DOHH2 (cell line): ENCODE measurements at regions not wholly inside any gene's neighbourhood (a gene's known extent, or its start where the extent isn't known, plus 50 kb on each side); places are given as distances from the start of the nearest gene placed in this dataset.

Experiments used
- H3F3A ChIP-seq: fragments of 200-600 bp; sonication (generic), shearing (Covaris generic); 2 replicates; pipeline ENCODE4 v1.6.0; 2016; ENCODE audit warnings: antibody characterized with exemption, mild to moderate bottlenecking; ENCODE audit not compliant: control insufficient read depth, insufficient read depth
- H3K27ac ChIP-seq: fragments of 200-600 bp; sonication (generic); 2 replicates; pipeline ENCODE4 v1.5.1; 2014; ENCODE audit warnings: low read depth, mild to moderate bottlenecking, low read length, moderate library complexity
- H3K27me3 ChIP-seq: fragments of 200-600 bp; sonication (generic); 2 replicates; pipeline ENCODE4 v1.6.1; 2014; ENCODE audit warnings: mild to moderate bottlenecking, low read length, mixed read lengths; ENCODE audit not compliant: control insufficient read depth
- H3K36me3 ChIP-seq: fragments of 200-600 bp; sonication (generic); 2 replicates; pipeline ENCODE4 v1.6.1; 2014; ENCODE audit warnings: mild to moderate bottlenecking, low read length, moderate library complexity, mixed read lengths; ENCODE audit not compliant: control insufficient read depth
- H3K4me1 ChIP-seq: fragments of 200-600 bp; sonication (generic); 2 replicates; pipeline ENCODE4 v1.6.1; 2014; ENCODE audit warnings: mild to moderate bottlenecking, low read length, mixed read lengths; ENCODE audit not compliant: control insufficient read depth
- H3K4me2 ChIP-seq: fragments of 200-600 bp; sonication (generic); 2 replicates; pipeline ENCODE4 v1.6.0; 2014; ENCODE audit warnings: mild to moderate bottlenecking, low read length, moderate library complexity
- H3K4me3 ChIP-seq: fragments of 200-600 bp; sonication (generic); 2 replicates; pipeline ENCODE4 v1.5.1; 2014; ENCODE audit warnings: mild to moderate bottlenecking, low read length, mixed read lengths
- H3K79me2 ChIP-seq: fragments of 200-600 bp; sonication (generic); 2 replicates; pipeline ENCODE4 v1.6.1; 2014; ENCODE audit warnings: mild to moderate bottlenecking, low read length, mixed read lengths; ENCODE audit not compliant: control insufficient read depth
- H3K9me2 ChIP-seq: fragments of 200-600 bp; sonication (generic); replicated peaks from 2 replicates; pipeline ENCODE4 v1.6.1; 2014; ENCODE audit warnings: mild to moderate bottlenecking, low read length, mixed read lengths; ENCODE audit not compliant: control insufficient read depth
- H3K9me3 ChIP-seq: fragments of 200-600 bp; sonication (generic); 2 replicates; pipeline ENCODE4 v1.6.1; 2014; ENCODE audit warnings: antibody characterized with exemption, low read length, mixed read lengths; ENCODE audit not compliant: control insufficient read depth, insufficient read depth
- H4K20me1 ChIP-seq: fragments of 200-600 bp; sonication (generic); 2 replicates; pipeline ENCODE4 v1.6.0; 2014; ENCODE audit warnings: low read depth, mild to moderate bottlenecking, antibody characterized with exemption, low read length, moderate library complexity; ENCODE audit not compliant: control insufficient read depth, insufficient read depth
- EZH2phosphoT487 ChIP-seq: fragments of 200-600 bp; sonication (generic); IDR thresholded peaks from 2 replicates; pipeline ENCODE4 v1.6.1; 2017; ENCODE audit warnings: borderline replicate concordance, mild to moderate bottlenecking, antibody characterized with exemption, low read length, moderate library complexity, mixed read lengths
- TF ChIP-seq, protein P1 (sequence below): fragments of 200-600 bp; sonication (generic); IDR thresholded peaks from one replicate; pipeline ENCODE4 v1.5.1; 2014; ENCODE audit warnings: antibody characterized with exemption, mild to moderate bottlenecking, low read depth, low read length; ENCODE audit not compliant: poor library complexity, severe bottlenecking

DNA sequence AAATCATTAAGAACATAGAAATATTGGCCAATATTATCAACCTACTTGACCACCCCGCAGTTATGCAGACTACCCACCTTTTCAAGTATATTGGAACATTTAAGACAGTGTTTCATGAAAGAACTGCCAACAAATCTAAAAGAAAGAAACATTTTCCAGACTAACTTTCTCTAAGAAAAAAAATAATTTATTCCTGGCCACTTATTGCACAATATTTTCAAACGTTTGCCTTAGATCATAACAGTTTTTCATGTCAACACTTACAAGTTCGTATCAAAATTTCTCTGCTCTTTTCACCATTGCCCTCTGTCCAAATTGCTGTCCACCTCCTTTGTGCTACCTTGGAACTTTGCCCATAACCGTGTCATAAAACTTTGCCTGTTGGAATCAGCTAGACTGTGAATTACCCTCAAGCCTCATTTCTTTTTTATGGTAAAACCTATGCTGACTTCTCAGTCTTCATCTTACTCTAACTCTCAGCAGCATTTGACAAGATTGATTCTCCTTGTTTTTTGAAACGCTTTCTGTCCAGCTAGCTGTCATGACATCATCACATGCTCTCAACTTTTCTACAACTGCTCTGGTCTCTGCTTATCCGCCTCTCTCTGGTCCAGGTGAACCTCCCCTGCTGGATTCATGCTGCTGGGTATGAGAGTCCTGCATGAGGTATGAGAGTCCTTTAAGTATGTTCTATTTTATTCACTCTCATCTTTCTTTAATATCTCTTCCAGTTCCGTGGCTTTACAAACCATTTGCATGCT, 92.8 kb upstream of the CHRM3 start:
- Histone ChIP-seq H3F3A (no peaks in the 10 kb centered on the region), H3K9me2 (no peaks in the 10 kb centered on the region), H3K79me2 (no peaks in the 10 kb centered on the region), H3K9me3 (no peaks in the 10 kb centered on the region), H3K27ac (no peak overlapping the region), H4K20me1 (no peaks in the 10 kb centered on the region), H3K4me3 (no peak overlapping the region), H3K4me2 (no peak overlapping the region), H3K36me3 (no peaks in the 10 kb centered on the region), H3K27me3 (no peaks in the 10 kb centered on the region), H3K4me1 (no peaks in the 10 kb centered on the region)
- TF ChIP-seq, protein P1, sequence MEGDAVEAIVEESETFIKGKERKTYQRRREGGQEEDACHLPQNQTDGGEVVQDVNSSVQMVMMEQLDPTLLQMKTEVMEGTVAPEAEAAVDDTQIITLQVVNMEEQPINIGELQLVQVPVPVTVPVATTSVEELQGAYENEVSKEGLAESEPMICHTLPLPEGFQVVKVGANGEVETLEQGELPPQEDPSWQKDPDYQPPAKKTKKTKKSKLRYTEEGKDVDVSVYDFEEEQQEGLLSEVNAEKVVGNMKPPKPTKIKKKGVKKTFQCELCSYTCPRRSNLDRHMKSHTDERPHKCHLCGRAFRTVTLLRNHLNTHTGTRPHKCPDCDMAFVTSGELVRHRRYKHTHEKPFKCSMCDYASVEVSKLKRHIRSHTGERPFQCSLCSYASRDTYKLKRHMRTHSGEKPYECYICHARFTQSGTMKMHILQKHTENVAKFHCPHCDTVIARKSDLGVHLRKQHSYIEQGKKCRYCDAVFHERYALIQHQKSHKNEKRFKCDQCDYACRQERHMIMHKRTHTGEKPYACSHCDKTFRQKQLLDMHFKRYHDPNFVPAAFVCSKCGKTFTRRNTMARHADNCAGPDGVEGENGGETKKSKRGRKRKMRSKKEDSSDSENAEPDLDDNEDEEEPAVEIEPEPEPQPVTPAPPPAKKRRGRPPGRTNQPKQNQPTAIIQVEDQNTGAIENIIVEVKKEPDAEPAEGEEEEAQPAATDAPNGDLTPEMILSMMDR = no peak
- no peak for TF ChIP-seq EZH2phosphoT487

DNA sequence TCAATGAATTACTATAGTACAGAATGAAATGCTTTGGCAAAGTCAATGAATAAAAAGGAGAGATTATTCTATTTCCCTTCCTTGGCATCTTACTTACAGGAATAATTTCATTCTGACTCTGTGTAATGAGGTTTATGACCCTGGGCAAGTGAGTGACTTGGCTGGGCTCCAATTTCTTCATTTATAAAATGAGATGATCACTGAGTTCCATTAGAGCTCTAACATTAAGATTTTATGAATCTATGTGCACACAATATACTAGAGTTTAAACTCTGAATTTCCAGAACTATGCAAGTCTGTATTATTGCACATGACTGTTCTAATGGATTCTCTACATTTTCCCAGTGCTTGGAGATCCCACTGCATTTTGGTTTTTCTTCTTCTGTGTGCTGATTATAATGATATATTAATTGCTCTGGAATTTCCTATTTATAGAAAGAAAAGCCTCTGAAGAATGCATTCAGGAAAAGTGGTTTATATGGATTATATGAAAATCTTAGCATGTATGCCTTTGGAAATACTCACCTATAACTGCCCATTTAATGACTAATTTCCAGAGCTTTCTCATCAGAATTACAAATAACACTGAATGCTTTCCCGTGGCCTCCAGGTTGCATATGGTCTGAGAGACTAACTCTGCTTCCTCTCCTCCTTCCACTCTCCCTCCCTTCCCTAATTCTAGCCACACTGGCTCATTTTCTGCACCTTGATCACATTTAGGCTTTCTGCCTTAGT, 97.4 kb upstream of the CHRM3 start:
- H3K9me2 ChIP-seq = no peaks in the 10 kb centered on the region
- H4K20me1 ChIP-seq = no peaks in the 10 kb centered on the region
- no peaks in the 10 kb centered on the region for H3K9me3 ChIP-seq
- TF ChIP-seq EZH2phosphoT487 = no peak
- H3K27ac ChIP-seq = no peak overlapping the region
- no peaks in the 10 kb centered on the region for H3K4me1 ChIP-seq
- no peak overlapping the region for H3K4me2 ChIP-seq
- no peaks in the 10 kb centered on the region for H3K27me3 ChIP-seq
- H3K36me3 ChIP-seq = no peaks in the 10 kb centered on the region
- no peaks in the 10 kb centered on the region for H3F3A ChIP-seq
- no peaks in the 10 kb centered on the region for H3K79me2 ChIP-seq
- H3K4me3 ChIP-seq = no peak overlapping the region

DNA sequence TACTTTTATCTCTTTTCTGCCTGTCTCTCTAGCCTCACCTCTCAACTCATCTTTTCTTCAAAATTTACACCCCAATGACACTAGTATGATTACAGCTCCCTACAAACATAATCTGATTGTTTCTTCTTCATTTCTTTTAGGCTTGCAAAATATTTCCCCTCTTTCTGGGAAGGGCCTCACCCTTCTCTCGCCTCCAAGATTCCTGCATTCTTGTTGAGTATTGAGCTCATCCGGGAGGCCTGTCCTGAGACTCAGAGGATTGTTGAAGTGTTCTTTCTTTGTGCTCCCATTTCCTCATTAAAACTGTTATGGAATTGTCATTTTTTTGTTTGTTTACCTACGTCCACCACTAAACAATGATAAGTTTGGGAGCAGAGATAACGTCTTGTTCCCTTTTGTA, 99.1 kb upstream of the CHRM3 start:
- Histone ChIP-seq H3K4me2 (no peak overlapping the region), H4K20me1 (no peaks in the 10 kb centered on the region), H3K79me2 (no peaks in the 10 kb centered on the region), H3K4me1 (no peaks in the 10 kb centered on the region), H3K9me3 (no peaks in the 10 kb centered on the region), H3K27ac (no peak overlapping the region), H3K36me3 (no peaks in the 10 kb centered on the region), H3K9me2 (no peaks in the 10 kb centered on the region), H3K27me3 (no peaks in the 10 kb centered on the region), H3F3A (no peaks in the 10 kb centered on the region), H3K4me3 (no peak overlapping the region)
- TF ChIP-seq EZH2phosphoT487 = no peak
- TF ChIP-seq, protein P1 = no peak

DNA sequence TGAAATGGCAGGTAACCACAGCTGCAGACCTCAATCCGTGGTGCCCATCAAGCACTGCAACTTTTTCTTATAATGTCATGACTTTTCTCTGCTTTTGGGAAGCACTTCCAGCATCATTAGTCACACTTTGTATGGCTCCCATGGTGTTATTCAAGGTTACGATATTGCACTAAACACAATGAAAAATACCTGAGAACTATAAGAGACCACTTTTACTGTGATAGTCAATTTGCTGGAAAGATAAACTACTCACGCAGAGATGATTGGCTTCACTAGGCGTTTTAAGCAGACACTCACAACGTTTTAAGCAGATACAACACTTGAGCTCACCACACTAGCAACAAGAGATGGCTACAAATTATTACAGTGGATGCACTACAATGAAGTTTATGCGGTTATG, 103.2 kb upstream of the CHRM3 start:
- Histone ChIP-seq H3K4me2 (no peak overlapping the region), H3K4me1 (no peaks in the 10 kb centered on the region), H3K4me3 (no peak overlapping the region), H3K79me2 (no peaks in the 10 kb centered on the region), H3K36me3 (no peaks in the 10 kb centered on the region), H3K27ac (no peak overlapping the region), H3K9me3 (no peaks in the 10 kb centered on the region), H3K27me3 (no peaks in the 10 kb centered on the region), H3F3A (no peaks in the 10 kb centered on the region), H4K20me1 (no peaks in the 10 kb centered on the region), H3K9me2 (no peaks in the 10 kb centered on the region)
- TF ChIP-seq EZH2phosphoT487 = no peak
- TF ChIP-seq, protein P1 = no peak
